ENCODE measurements at regions not wholly inside any gene's neighbourhood (a gene's known extent, or its start where the extent isn't known, plus 50 kb on each side); places are given as distances from the start of the nearest gene placed in this dataset.

DNA sequence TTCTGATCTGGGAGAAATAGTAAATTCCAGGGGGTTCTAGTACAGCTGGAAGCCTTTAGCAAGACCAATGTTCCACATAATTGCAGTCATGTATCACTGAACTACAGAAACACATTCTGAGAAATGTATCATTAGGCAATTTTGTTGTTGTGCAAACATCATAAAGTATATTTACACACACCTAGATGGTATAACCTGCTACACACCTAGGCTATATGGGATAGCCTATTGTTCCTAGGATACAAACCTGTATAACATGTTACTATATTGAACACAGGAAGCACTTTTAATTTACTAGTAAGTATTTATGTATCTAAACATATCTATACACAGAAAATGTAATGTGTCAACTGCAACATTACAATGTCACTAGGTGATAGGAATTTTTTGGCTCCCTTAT is 525.9 kb upstream of the NRSN1 start:
- Mint-ChIP-seq H3K27ac (no peak overlapping the region), H3K9me3 (peaks cover 12% of the 10 kb centered on the region), H3K4me1 (ENCODE audit: low read depth) (no peaks in the 10 kb centered on the region), H3K36me3 (ENCODE audit: low read depth) (no peaks in the 10 kb centered on the region), H3K4me3 (no peak overlapping the region), H3K27me3 (ENCODE audit: low read depth) (no peaks in the 10 kb centered on the region)

DNA sequence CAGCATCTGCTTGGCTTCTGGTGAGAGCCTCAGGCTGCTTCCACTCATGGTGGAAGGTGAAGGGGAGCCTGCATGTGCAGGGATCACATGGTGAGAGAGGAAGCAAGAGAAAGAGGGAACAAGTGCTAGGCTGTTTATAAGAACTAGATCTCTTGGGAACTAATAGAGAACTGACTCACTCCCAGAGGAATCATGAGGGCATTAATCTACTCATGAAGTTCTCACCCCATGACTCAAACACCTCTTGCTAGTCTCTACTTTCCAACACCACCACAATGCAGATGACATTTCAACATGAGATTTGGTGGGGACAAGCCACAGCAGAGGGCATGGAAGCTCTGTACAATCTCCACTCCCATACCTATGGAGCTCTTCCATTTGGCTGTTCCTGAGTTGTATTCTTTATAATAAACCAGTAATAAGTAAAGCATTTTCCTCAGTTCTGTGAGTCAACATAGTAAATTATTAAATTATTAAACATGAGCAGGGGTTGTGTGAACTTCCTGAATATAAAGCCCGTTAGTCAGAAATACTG is 524.1 kb upstream of the NRSN1 start:
- H3K36me3 Mint-ChIP-seq (ENCODE audit: low read depth) = no peaks in the 10 kb centered on the region
- H3K4me3 Mint-ChIP-seq = no peak overlapping the region
- H3K9me3 Mint-ChIP-seq = peaks cover 12% of the 10 kb centered on the region

DNA sequence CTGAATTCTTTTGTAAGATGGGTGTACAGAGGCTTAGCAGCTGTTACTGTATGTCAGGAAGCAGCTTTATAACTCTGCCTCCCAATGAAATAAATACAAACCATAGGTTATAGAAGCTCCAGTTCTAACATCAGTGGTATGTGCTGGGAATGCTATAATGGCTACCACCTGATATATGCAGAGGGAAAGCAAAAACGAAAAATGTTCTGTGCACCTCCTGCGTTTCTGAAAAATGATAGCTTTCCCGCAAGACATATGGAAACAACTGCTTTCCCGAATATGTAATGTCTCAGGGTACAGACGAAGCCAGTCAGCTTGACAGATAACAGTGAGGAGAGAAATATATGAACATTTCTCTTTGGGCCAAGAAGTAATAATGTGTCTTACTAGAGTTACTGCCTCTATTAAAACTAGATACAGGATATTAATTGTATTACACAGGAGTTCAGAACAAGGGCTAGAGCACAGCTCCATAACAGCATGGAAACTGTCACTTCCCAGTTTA is 517.0 kb upstream of the NRSN1 start:
- Mint-ChIP-seq H3K4me1 (ENCODE audit: low read depth) (no peaks in the 10 kb centered on the region), H3K9me3 (no peaks in the 10 kb centered on the region), H3K4me3 (no peak overlapping the region), H3K27me3 (ENCODE audit: low read depth) (no peaks in the 10 kb centered on the region), H3K36me3 (ENCODE audit: low read depth) (no peaks in the 10 kb centered on the region), H3K27ac (no peak overlapping the region)

More for the DNA sequence above, 524.1 kb upstream of the NRSN1 start:
- no peak overlapping the region for H3K27ac Mint-ChIP-seq
- H3K4me1 Mint-ChIP-seq (ENCODE audit: low read depth) = no peaks in the 10 kb centered on the region
- H3K27me3 Mint-ChIP-seq (ENCODE audit: low read depth) = no peaks in the 10 kb centered on the region

DNA sequence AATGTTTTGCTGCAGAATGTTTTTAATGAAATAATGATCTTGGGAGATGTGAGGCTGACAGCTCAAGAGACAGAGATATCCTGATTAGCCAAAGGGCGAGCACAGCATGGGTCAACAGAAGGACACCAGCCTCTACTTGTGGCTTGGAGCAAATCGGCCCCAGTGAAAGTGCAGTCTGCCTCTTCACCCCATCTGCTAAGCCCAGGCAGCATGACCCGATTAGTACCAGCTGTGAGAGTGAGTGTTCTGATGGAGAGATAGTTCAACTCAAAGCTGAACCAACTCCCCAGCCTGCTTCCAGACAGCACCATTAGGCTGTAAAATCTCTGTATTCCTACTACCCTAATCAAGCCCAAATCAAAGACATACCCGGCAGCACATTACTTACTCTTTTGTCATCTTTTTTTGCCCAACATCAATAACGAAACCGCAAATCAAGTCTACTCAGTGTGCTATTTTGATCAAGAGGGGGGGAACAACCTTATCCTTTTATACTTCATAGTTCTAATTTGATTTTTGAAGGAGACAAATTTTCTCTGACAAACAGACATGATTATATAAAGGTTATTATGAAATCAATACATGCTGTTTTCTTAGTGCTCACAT is 514.1 kb upstream of the NRSN1 start:
- Mint-ChIP-seq H3K36me3 (ENCODE audit: low read depth) (no peaks in the 10 kb centered on the region), H3K27ac (no peak overlapping the region), H3K9me3 (no peaks in the 10 kb centered on the region), H3K4me3 (no peak overlapping the region), H3K4me1 (ENCODE audit: low read depth) (no peaks in the 10 kb centered on the region), H3K27me3 (ENCODE audit: low read depth) (no peaks in the 10 kb centered on the region)

DNA sequence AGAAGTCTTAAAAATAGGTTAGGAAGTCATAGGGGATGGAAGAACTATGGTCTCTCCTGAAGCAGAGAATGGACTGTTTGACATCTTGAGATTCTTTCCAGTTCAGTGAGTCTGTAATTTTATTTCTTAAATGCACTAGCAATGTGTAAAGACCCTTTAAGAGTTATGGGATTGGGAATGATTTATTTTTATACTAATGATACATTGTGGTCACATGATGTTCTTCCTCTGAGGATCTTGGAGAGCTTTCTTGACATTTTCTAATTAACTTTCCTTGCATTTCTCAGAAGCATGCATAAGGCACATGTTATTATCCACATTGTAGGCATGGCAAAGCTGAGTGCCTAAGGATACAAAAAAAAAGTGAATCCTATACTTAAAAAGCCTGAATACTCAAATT is 507.6 kb upstream of the NRSN1 start:
- Mint-ChIP-seq H3K4me3 (no peak overlapping the region), H3K36me3 (ENCODE audit: low read depth) (peaks cover 2% of the 10 kb centered on the region), H3K4me1 (ENCODE audit: low read depth) (no peaks in the 10 kb centered on the region), H3K9me3 (peaks cover 13% of the 10 kb centered on the region), H3K27ac (no peak overlapping the region), H3K27me3 (ENCODE audit: low read depth) (no peaks in the 10 kb centered on the region)

DNA sequence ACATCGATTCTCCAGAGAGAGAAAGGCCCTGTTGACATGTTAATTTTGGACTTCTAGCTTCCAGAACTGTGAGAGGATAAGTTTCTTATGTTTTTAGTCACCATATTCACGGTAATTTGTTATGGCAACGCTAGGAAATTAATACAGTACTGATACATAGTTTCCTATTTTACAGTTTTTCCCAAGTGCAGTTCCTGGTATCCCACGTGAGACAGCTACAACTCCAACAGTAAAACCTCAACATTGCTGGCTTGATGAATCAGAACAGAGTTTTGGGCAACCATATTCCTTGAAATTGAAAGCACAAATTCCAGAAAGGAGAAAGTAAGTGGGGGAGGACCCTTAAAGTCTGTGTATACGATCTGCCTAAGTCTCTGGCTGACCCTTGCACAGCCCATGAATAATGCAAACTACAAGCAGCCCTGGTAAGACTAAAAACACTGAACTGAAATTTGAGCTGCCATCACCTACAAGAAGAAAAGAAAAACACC is 505.1 kb upstream of the NRSN1 start:
- Mint-ChIP-seq H3K4me1 (ENCODE audit: low read depth) (no peaks in the 10 kb centered on the region), H3K27me3 (ENCODE audit: low read depth) (no peaks in the 10 kb centered on the region), H3K4me3 (no peak overlapping the region), H3K9me3 (peaks cover 13% of the 10 kb centered on the region), H3K36me3 (ENCODE audit: low read depth) (peaks cover 2% of the 10 kb centered on the region), H3K27ac (no peak overlapping the region)

DNA sequence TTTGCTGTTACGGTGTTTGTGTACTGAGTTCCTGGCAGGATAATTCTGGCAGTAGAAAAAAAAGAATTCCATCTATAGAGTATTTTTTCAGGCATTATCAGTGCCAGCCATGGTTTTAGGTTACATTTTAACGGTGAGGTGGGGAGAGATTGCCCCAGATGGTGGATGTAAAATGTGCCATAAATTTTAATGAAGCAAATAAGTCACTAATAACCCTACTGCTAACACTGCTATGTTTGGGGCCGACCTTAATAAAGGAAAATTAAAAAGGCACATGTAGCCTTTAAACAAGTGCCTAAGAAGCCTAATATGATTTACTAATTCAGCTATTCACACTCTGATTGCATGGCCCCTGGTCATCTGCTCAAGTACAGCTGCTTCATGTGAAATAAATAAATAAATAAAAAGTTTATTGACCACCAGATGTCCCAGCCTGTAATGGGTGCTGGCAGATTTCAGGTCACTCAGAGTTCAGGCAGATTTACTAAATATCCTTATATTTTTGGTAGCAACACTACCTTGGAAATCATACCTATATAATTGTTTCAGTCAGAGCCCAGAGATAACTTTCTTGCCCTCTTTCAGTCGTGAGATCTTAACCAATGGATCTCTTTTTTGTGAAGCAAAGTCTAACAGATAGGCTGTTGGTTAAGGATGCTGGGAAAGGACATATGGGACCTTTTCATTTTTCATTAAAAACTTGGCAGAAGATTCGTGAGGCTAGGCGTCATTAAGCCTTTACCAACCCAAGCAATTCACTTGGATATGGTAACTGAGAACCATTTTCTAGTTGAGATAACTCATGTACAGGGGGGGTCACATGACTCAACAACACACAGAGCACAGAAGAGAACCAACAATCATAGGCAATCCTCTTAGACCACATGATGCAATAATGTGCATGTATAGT is 495.0 kb upstream of the NRSN1 start:
- Mint-ChIP-seq H3K27me3 (ENCODE audit: low read depth) (no peaks in the 10 kb centered on the region), H3K36me3 (ENCODE audit: low read depth) (no peaks in the 10 kb centered on the region), H3K27ac (no peak overlapping the region), H3K4me1 (ENCODE audit: low read depth) (no peaks in the 10 kb centered on the region), H3K9me3 (no peaks in the 10 kb centered on the region), H3K4me3 (no peak overlapping the region)

DNA sequence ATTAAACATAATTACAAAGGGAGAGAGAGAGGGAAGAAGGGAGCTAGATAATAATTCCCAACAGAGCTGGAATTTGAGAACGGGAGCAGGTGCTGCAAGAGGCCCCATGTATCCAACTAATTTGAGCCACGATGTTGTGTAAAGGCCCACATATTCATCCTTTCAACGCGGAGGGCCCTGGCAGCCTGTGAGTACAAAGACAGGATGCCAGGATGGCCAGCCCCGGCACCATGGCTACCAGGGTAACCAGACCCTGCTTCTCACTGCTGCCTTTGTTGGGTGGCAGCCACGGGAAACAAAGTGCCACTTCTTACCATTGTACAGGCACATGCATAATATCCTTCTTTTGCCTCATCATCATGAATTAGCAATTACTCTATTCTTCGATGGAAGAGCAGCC is 492.0 kb upstream of the NRSN1 start:
- Mint-ChIP-seq H3K27ac (no peak overlapping the region), H3K4me3 (no peak overlapping the region), H3K27me3 (ENCODE audit: low read depth) (no peaks in the 10 kb centered on the region), H3K4me1 (ENCODE audit: low read depth) (no peaks in the 10 kb centered on the region), H3K36me3 (ENCODE audit: low read depth) (no peaks in the 10 kb centered on the region), H3K9me3 (no peaks in the 10 kb centered on the region)

DNA sequence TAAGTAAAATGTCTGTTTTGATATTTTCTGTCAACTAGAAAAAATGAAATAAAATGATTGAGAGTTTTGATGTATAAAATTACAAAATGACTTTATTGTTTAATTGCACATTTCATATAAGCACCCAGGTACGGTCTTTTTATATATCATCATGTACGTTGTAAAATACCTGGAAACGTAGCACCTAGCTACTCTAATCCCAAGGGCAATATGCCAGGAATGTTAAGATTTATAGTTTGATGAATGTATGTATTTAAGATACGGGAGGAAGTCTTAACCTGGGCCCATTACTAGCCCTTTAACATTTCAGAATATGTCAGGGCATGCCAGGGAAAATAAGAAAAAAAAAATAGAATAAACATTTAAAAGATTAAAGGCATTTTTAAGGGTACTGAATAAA is 490.9 kb upstream of the NRSN1 start:
- Mint-ChIP-seq H3K9me3 (no peaks in the 10 kb centered on the region), H3K27me3 (ENCODE audit: low read depth) (no peaks in the 10 kb centered on the region), H3K4me1 (ENCODE audit: low read depth) (no peaks in the 10 kb centered on the region), H3K4me3 (no peak overlapping the region), H3K36me3 (ENCODE audit: low read depth) (no peaks in the 10 kb centered on the region), H3K27ac (no peak overlapping the region)

DNA sequence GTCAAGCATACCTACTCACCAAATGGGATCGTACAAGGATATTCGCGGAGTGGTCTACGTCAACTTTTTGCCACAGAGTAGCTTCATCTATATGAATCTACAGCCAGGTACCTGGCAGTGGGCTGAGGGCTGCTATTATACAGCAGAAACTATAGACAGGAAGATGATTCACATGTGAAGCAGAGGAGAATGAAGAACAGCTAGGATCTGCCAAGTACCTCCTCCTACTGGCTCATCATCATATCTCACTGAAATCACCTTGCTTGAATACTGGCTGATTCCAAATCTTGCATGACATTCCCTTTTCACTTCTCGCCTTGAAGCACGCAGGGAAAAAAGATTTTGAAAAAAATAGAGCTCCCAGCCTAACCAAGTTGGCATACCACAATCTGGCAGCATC is 488.7 kb upstream of the NRSN1 start:
- Mint-ChIP-seq H3K27ac (no peak overlapping the region), H3K27me3 (ENCODE audit: low read depth) (no peaks in the 10 kb centered on the region), H3K4me3 (no peak overlapping the region), H3K9me3 (no peaks in the 10 kb centered on the region), H3K4me1 (ENCODE audit: low read depth) (no peaks in the 10 kb centered on the region), H3K36me3 (ENCODE audit: low read depth) (no peaks in the 10 kb centered on the region)

DNA sequence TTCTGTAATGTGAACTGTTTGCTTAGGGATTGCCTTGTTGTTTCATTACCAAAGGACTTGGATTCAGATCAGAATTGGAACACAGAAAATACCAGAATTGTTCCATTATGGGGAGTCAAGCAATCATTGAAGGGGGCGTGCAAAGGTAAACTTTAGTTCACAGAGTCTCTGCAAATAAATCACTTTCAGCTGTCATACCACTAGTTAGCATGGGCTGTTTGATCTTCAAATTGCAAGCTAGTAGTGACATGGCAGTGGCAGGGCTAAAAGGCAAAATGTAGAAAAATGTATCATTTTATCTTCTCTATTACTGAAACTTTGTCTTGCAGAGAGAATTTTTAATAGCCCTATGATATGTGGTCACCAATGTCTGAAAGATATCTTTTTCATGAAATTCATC is 483.2 kb upstream of the NRSN1 start:
- Mint-ChIP-seq H3K4me3 (no peak overlapping the region), H3K36me3 (ENCODE audit: low read depth) (no peaks in the 10 kb centered on the region), H3K27me3 (ENCODE audit: low read depth) (no peaks in the 10 kb centered on the region), H3K4me1 (ENCODE audit: low read depth) (no peaks in the 10 kb centered on the region), H3K9me3 (no peaks in the 10 kb centered on the region), H3K27ac (no peak overlapping the region)

DNA sequence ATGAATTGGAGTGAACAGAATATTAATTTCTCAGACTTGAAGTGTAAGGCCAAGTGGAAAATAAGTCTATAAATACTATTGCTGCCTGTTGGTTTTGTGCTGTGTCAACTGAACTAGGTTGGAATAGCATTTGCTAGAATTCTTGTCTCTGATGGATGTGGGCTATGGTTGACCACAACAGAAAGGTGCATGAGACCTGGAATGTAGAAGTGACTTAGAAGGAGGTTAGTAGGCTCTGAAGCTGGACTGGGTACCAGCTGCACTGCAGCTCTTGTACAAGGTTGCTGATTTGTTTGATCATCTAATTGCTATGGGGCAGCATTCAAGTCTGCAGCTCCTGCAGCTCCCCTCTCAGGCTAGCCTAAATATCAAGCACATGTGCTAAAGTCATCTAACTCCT is 479.0 kb upstream of the NRSN1 start:
- Mint-ChIP-seq H3K27me3 (ENCODE audit: low read depth) (no peaks in the 10 kb centered on the region), H3K4me1 (ENCODE audit: low read depth) (no peaks in the 10 kb centered on the region), H3K27ac (no peak overlapping the region), H3K4me3 (no peak overlapping the region), H3K9me3 (no peaks in the 10 kb centered on the region), H3K36me3 (ENCODE audit: low read depth) (no peaks in the 10 kb centered on the region)

DNA sequence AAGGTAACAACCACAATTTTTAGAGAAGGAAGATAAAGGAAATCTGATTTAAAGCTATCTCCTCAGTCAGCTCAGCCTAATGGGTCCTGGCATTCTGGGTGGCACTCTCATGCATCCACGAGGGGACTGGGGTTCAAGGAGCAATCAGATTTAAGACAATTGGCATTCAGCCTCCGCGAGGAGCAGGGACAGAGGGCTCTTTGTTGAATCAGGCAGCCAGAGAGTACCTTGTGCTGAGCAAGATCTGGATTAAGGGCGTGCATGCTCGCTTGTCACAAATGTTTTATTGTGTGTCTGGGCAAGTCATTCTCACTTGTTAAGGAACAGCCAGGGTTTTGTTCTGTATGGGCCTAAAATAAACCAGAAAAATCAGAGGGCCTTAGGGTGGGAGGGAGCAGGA is 475.3 kb upstream of the NRSN1 start:
- Mint-ChIP-seq H3K27me3 (ENCODE audit: low read depth) (no peaks in the 10 kb centered on the region), H3K9me3 (no peaks in the 10 kb centered on the region), H3K36me3 (ENCODE audit: low read depth) (no peaks in the 10 kb centered on the region), H3K4me1 (ENCODE audit: low read depth) (no peaks in the 10 kb centered on the region), H3K27ac (no peak overlapping the region), H3K4me3 (no peak overlapping the region)

DNA sequence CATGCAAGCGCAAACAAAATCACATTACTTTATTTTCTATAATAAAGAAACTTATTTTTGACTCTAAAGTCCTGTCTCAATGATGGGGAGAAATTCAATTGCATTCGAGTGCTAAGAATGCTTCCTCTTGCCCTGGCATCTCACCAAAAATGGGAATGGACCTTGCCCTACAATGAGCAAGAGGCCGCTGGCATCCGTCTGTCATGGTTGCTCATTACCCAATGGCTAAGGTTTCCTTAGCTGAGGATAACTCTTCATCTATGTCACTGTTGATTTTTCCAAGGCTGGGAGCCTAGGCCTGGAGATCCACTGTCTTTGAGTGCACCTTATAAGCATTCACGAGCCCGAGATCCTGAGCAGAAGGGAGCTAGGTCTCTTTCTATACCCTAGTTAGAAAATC is 471.3 kb upstream of the NRSN1 start:
- H3K9me3 Mint-ChIP-seq = no peaks in the 10 kb centered on the region
- no peaks in the 10 kb centered on the region for H3K4me1 Mint-ChIP-seq (ENCODE audit: low read depth)
- H3K27ac Mint-ChIP-seq = no peak overlapping the region

DNA sequence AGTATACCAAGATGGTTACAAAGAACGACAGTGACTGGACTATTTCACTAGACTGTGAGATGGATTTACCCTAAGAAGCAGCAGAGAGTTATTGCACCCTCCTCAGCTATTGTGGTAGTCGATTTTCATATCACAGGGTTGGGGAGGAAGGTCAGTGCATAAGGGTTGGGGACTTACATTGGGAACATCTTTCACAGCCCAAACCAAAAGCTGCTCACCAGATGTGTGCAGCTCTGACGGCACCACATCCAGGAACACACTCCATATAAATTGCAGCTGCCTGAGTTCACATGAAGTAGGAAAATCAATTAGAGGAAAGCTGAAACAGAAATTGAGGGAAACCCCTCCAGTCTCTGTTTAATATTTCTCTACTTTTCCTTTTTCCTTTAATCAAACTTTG is 470.5 kb upstream of the NRSN1 start:
- Mint-ChIP-seq H3K4me1 (ENCODE audit: low read depth) (no peaks in the 10 kb centered on the region), H3K4me3 (no peak overlapping the region), H3K27me3 (ENCODE audit: low read depth) (no peaks in the 10 kb centered on the region), H3K27ac (no peak overlapping the region), H3K36me3 (ENCODE audit: low read depth) (no peaks in the 10 kb centered on the region), H3K9me3 (no peaks in the 10 kb centered on the region)

More for the DNA sequence above, 471.3 kb upstream of the NRSN1 start:
- Mint-ChIP-seq H3K4me3 (no peak overlapping the region), H3K27me3 (ENCODE audit: low read depth) (no peaks in the 10 kb centered on the region), H3K36me3 (ENCODE audit: low read depth) (no peaks in the 10 kb centered on the region)
